ENCODE measurements at regions not wholly inside any gene's neighbourhood (a gene's known extent, or its start where the extent isn't known, plus 50 kb on each side); places are given as distances from the start of the nearest gene placed in this dataset.
"Not testable (repeated sequence)": the region's sequence is repeated elsewhere in the genome, so short reads cannot be mapped to it uniquely, and the experiment has no call there.

DNA sequence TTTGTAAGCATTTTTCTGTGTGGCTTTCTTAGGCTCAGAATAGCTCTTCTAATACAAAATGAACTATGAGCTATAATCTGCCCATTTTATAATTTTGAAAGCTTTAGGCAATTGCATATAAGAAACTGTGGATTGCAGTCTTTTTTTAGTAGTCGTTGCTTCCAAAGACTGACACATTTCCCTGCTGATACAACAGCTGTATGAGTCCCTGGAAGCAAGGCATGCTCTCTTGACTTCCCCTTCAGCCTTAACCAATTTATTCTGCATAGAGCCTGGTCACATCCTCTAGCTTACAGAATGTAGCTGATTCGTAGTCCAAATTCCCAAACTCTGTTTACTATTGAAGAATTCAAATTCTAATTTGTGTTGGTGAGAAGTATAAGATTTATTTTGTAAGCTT is 155.3 kb upstream of the EYA4 start:
- H3K27ac ChIP-seq: no peak overlapping the region
- TF ChIP-seq, protein P1, sequence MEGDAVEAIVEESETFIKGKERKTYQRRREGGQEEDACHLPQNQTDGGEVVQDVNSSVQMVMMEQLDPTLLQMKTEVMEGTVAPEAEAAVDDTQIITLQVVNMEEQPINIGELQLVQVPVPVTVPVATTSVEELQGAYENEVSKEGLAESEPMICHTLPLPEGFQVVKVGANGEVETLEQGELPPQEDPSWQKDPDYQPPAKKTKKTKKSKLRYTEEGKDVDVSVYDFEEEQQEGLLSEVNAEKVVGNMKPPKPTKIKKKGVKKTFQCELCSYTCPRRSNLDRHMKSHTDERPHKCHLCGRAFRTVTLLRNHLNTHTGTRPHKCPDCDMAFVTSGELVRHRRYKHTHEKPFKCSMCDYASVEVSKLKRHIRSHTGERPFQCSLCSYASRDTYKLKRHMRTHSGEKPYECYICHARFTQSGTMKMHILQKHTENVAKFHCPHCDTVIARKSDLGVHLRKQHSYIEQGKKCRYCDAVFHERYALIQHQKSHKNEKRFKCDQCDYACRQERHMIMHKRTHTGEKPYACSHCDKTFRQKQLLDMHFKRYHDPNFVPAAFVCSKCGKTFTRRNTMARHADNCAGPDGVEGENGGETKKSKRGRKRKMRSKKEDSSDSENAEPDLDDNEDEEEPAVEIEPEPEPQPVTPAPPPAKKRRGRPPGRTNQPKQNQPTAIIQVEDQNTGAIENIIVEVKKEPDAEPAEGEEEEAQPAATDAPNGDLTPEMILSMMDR (IDR thresholded peaks at IDR 0.05): no peak

DNA sequence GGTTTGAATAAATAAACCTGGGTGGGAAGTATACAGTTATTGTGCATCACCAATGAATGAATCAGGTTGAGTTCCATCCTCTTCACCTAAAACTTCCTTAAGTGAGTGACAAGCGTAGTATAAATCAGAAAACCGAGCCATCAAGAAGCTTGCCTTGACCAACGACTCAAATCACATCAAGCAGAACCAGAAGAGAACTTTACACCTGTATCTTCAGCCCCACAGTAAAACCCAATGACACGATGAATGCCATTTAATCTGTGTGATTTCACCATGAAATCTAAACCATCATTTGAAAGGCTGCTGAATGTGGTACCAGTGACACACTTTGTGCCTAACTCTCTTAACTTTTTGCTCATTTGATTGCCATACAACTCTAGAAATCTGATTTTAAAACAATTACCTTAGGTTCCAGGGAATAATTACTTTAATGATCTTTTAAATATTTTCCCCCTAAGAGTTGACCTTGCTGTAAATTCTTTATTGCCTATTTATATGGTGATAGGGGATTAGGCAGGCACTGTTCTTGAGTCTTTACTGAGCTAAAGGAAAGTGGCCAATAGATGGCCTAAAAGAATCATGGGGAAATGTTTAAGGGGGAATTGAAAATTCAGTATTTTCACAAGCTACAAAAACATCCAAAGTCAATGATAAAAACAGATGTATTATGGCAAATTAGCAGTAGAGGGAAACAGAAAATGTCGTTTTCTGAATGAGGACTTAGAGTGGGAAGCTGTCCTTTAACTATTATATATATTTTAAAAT is 152.0 kb upstream of the EYA4 start:
- TF ChIP-seq ZFX (IDR thresholded peaks at IDR 0.05; ENCODE audit: borderline replicate concordance): no peak
- TF ChIP-seq, protein P1 (IDR thresholded peaks at IDR 0.05): no peak
- H3K27ac ChIP-seq: no peak overlapping the region

DNA sequence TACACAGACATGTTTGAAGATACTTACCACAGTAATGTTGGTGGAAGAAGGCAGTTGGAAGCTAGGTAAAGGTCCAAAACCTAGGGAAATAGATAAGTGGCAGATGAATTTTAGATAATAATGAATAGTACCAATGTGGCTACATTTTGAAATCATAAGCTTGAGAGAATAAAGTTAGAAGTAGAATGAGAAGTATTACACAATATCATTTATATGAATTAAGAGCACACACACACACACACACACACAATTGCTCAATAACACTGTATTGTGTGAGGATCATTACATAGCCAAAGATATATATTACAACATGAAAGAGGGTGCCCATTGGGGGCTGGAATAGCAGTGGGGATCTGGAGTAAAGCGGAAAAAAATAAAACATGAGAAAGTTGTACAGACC is 149.0 kb upstream of the EYA4 start:
- TF ChIP-seq ZFX (IDR thresholded peaks at IDR 0.05; ENCODE audit: borderline replicate concordance): no peak
- TF ChIP-seq, protein P1 (IDR thresholded peaks at IDR 0.05): no peak

DNA sequence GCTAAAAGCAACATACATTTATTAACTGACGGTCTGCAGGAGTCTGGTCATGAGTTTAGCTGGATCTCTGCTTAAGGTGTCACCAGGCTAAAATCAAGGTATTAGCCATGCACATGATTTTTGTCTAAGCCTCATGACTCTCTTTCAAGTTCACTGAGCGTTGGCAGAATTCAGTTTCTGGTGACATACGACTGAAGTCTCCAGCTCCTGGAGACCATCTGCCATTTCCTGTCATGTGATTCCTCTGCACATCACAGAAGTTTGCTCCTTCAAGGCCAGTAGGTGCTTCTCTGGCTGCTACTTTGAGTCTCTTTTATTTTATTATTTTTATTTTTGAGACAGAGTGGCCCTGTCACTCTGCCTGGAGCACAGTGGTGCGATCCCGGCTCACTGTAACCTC is 148.4 kb upstream of the EYA4 start:
- TF ChIP-seq, protein P1 (IDR thresholded peaks at IDR 0.05): no peak
- no peak for TF ChIP-seq ZFX (IDR thresholded peaks at IDR 0.05; ENCODE audit: borderline replicate concordance)
- no peak overlapping the region for H3K27ac ChIP-seq

More for the DNA sequence above, 149.0 kb upstream of the EYA4 start:
- H3K27ac ChIP-seq: no peak overlapping the region

DNA sequence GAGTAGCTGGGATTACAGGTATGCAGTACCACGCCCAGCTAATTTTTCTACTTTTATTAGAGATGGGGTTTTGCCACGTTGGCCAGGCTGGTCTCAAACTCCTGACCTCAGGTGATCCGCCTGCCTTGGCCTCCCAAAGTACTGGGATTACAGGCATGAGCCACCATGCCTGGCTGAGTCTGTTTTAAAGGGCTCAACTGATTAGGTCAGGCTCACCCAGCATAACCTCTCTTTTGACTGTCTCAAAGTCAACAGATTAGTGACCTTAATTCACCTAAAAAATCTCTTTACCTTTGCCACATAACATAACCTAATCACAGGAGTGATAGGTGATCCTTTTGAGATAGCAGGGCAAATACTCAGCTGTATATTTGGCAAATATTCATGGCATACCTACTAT is 147.9 kb upstream of the EYA4 start:
- H3K27ac ChIP-seq: not testable (repeated sequence)

DNA sequence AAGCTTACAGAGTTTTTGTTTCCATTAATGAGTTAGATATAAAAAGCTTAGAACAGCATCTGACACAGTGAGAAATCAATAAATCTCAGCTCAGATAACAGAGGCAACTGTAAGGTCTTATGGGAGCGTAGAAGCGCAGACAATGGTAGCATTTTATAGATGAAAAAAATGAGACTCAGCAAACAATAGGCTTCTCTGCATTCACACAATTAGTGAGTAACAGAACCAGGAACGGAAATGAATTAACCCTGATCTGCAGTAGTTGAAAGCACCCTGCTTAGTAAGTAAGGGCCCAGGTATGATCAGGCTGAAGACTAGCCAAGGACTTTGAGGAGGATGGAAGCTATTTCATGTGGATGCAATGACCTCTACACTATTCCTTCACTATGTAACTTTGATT is 147.2 kb upstream of the EYA4 start:
- H3K27ac ChIP-seq: no peak overlapping the region
- TF ChIP-seq, protein P1 (IDR thresholded peaks at IDR 0.05): no peak
- no peak for TF ChIP-seq ZFX (IDR thresholded peaks at IDR 0.05; ENCODE audit: borderline replicate concordance)

DNA sequence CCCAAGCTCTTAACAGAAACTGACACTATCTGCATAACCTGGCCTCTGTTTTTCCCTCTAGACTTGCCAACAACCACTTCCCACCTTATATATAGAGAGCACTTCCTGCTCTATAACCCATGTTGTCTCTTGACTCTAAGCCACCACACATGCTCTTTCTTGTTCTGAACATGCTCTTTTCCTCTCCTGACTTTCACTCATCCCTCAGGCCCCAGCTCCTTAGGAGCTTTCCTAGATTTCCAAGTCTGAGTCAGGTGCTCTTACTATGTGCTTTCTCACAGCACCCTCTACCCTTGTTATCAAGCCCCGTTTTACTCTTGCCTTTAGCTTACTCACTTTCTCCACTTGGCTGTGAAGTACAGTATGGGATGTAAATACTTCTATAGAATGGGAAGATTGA is 143.9 kb upstream of the EYA4 start:
- no peak overlapping the region for H3K27ac ChIP-seq
- TF ChIP-seq, protein P1 (IDR thresholded peaks at IDR 0.05): no peak
- TF ChIP-seq ZFX (IDR thresholded peaks at IDR 0.05; ENCODE audit: borderline replicate concordance): no peak

DNA sequence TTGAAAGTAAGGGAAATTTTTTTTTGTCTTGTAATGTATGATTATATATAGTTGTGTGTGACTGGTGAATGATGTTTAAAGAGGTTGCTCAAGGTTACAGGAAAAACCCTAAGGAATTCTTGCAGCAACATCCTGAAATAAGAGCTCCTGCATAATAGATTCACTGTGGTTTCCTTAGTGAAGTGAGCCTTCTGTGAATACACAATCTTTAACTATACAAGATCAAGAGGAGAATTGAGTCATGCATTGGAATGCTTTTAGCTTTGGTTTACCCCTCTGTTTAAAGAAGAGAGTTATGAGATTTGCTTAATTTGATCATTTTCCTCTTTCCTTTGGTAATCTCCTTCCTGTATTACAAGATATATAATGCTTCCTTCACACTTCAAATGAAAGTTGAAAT is 141.6 kb upstream of the EYA4 start:
- H3K27ac ChIP-seq: no peak overlapping the region

More for the DNA sequence above, 141.6 kb upstream of the EYA4 start:
- TF ChIP-seq, protein P1 (IDR thresholded peaks at IDR 0.05): no peak
- TF ChIP-seq ZFX (IDR thresholded peaks at IDR 0.05; ENCODE audit: borderline replicate concordance): no peak

All from 22Rv1 (cell line).